WI38 (cell line): ENCODE measurements at regions not wholly inside any gene's neighbourhood (a gene's known extent, or its start where the extent isn't known, plus 50 kb on each side); places are given as distances from the start of the nearest gene placed in this dataset.

Source experiments
- H3K4me3 ChIP-seq: 2 replicates; pipeline ENCODE4 v1.5.1; 2011; ENCODE audit warnings: low read depth, mild to moderate bottlenecking, control low read depth, low read length
- TF ChIP-seq, protein P1 (sequence below): IDR thresholded peaks from 2 replicates; pipeline ENCODE4 v1.5.1; 2012; ENCODE audit warnings: low read depth, mild to moderate bottlenecking, control low read depth, low read length

DNA sequence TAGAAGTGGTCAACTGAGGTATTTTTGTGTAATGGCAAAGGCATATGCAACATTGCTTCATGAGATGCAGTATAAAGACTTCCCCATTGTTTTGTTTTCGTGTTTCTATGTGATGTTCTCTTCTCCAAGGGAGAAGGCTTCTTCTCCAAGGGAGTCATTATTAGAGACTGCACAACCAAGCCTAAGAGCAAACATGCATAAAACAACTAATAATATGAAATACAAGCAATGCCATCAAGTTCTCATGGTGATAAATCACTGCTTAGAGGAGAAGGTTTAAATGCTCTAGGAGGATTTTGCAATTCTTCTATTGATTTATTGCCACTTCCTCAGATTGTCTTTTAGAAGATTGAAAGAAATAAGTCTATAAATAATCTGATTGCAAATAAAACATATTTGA lies 524.4 kb downstream of the IRS1 start:
- TF ChIP-seq, protein P1, sequence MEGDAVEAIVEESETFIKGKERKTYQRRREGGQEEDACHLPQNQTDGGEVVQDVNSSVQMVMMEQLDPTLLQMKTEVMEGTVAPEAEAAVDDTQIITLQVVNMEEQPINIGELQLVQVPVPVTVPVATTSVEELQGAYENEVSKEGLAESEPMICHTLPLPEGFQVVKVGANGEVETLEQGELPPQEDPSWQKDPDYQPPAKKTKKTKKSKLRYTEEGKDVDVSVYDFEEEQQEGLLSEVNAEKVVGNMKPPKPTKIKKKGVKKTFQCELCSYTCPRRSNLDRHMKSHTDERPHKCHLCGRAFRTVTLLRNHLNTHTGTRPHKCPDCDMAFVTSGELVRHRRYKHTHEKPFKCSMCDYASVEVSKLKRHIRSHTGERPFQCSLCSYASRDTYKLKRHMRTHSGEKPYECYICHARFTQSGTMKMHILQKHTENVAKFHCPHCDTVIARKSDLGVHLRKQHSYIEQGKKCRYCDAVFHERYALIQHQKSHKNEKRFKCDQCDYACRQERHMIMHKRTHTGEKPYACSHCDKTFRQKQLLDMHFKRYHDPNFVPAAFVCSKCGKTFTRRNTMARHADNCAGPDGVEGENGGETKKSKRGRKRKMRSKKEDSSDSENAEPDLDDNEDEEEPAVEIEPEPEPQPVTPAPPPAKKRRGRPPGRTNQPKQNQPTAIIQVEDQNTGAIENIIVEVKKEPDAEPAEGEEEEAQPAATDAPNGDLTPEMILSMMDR = no peak
- H3K4me3 ChIP-seq = no peak overlapping the region

GRCh38 chr2:226274143-226274542 lies 525.5 kb downstream of the IRS1 start:
- TF ChIP-seq, protein P1 = no peak
- H3K4me3 ChIP-seq = no peak overlapping the region

GRCh38 chr2:226273440-226273839 lies 526.2 kb downstream of the IRS1 start:
- no peak overlapping the region for H3K4me3 ChIP-seq
- TF ChIP-seq, protein P1 = no peak

DNA sequence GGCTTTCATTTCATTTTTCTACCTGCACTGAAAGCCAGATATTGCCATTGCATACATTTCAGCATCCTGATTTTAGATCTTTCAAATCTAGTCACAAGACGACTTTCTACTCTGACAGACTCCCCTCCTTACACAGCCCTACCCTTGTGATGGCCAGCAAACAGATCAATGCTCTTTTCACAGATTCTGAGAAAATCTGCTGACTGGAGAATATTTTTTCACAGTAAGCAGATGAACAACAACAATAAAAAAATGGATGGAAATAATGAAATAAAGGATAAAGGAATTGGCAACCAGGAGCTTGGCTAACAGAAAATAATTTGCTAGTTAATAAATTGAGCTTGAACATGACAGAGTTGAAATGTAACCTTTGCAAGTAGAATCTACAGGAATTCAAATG lies 527.2 kb downstream of the IRS1 start:
- H3K4me3 ChIP-seq = no peak overlapping the region
- TF ChIP-seq, protein P1 = no peak

DNA sequence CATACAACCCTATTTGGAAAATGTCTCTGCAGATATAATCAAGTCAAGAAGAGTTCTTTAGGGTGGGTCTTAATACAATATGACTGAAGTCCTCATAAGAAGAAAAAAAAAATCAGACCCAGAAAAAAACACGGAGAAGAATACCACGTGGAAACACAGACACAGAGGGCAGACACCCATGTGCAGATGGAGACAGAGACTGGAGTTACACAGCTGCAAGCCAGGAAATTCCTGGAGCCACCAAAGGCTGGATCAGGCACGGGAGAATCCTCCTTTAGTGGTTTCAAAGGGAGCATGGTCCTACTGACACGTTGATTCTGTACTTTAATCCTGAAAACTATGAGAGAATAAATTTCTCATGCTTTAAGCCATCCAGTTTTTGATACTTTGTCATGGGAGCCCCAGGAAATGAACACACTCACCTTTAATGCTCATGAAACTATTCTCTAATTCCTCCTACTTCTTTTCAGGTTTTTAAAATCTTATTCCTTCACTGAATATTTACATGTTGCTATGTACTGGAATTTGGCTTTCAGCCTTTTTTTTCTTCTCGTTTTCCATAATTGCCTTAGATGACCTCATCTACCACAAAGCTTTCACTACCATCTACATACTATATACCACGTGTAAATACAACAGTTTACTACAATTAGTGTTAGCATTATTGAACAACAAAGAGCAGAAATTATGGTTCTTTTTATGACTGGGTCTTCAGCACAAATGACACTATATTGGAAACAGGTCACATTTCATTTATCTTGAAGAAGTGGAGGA lies 529.1 kb downstream of the IRS1 start:
- TF ChIP-seq, protein P1 = no peak
- no peak overlapping the region for H3K4me3 ChIP-seq

DNA sequence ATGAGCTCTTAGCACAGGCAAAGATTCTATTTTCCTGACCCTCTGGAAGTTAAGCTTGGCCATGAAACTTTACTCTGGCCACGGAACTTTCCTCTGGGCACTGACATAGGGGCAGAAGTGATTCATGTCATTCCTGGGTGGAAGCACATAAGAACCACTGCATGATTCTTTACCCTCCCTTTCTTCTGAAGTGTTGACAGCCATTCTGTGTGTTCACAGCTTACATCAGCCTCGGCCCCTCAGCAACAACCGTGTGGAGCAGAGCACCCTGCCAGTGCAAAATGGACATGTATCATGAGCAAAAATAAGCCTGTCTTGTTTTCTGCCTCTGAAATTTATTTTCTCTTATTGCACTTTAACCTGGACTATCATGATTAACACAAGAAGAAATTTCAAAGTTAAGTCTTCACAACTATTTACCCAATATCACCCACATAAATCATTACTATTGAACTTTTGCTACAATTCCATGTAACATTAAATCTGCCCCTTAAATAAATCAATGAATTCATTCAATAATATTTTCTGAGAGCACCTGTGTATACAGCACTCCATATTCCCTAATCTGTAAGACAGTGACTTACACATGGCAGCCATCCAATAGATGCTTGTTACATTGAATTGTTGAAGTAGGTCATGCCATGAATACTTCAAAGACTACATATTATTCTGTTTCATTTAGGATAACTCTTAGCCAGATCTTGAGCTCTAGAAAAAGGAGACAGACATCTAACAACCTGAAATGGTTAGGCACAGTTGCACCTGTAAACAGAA lies 531.9 kb downstream of the IRS1 start:
- TF ChIP-seq, protein P1 = no peak
- H3K4me3 ChIP-seq = no peak overlapping the region
